ENCODE measurements at regions not wholly inside any gene's neighbourhood (a gene's known extent, or its start where the extent isn't known, plus 50 kb on each side); places are given as distances from the start of the nearest gene placed in this dataset.

DNA sequence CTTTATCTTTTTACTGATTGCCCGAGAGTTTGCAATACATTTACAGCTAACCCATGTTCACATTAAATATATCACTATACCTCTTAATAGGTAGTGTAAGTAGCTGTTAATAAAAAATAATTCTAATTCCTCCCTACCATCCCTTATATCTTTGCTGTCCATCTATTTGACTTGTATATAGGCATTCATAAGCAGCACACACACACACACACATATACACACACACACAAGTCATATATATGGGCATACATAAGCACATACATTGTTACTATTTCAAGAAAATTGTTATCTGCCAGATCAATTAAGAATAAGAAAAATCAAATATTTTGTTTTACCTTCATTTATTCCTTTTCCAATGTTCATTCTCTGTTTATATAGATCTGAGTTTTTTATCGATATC lies 176.4 kb downstream of the PPP1R3A start:
- H3K36me3 ChIP-seq, result no peaks in the 10 kb centered on the region
- H3K4me1 ChIP-seq, result no peaks in the 10 kb centered on the region
- H3K27ac ChIP-seq, result no peak overlapping the region
- intact Hi-C loops (cut with DNase I), result no loop called here
- WGBS, 2 donors, result 90 to 92% methylated on average over 2 of the region's 2 CpGs
- no peak overlapping the region for H3K4me3 ChIP-seq
- no peaks in the 10 kb centered on the region for H3K27me3 ChIP-seq
- no peaks in the 10 kb centered on the region for H3K9me3 ChIP-seq
- DNase-seq, result no peak
- TF ChIP-seq, protein P1, sequence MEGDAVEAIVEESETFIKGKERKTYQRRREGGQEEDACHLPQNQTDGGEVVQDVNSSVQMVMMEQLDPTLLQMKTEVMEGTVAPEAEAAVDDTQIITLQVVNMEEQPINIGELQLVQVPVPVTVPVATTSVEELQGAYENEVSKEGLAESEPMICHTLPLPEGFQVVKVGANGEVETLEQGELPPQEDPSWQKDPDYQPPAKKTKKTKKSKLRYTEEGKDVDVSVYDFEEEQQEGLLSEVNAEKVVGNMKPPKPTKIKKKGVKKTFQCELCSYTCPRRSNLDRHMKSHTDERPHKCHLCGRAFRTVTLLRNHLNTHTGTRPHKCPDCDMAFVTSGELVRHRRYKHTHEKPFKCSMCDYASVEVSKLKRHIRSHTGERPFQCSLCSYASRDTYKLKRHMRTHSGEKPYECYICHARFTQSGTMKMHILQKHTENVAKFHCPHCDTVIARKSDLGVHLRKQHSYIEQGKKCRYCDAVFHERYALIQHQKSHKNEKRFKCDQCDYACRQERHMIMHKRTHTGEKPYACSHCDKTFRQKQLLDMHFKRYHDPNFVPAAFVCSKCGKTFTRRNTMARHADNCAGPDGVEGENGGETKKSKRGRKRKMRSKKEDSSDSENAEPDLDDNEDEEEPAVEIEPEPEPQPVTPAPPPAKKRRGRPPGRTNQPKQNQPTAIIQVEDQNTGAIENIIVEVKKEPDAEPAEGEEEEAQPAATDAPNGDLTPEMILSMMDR (IDR thresholded peaks at IDR 0.05), result no peak
- TF ChIP-seq POLR2A (IDR thresholded peaks at IDR 0.05), result no peak

DNA sequence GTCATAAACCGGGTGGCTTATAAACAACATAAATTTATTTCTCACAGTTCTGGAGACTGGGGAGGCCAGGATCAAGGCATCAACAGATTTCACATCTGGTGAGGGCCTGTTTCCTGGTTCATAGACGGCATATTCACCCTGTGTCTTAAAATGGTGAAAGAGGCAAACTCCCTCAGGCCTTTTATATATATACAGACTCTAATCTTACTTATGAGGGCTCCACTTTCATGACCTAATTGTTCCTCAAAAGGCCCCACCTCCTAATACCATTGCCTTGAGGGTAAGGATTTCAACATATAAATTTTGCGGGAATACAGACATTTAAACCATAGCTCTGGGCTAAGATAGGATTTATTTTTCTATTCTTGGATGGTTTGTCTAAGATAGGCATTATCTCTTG lies 187.2 kb downstream of the PPP1R3A start:
- H3K9me3 ChIP-seq, result no peaks in the 10 kb centered on the region
- no peaks in the 10 kb centered on the region for H3K27me3 ChIP-seq
- H3K36me3 ChIP-seq, result no peaks in the 10 kb centered on the region
- H3K4me3 ChIP-seq, result no peak overlapping the region
- no peak for DNase-seq
- intact Hi-C loops (cut with DNase I), result no loop called here
- TF ChIP-seq, protein P1 (IDR thresholded peaks at IDR 0.05), result no peak
- no peak for TF ChIP-seq POLR2A (IDR thresholded peaks at IDR 0.05)
- H3K27ac ChIP-seq, result no peak overlapping the region
- peaks cover 0 to 9% (median 0%) of the 10 kb centered on the region in 3 donors for H3K4me1 ChIP-seq
- WGBS, 2 donors, result 36 to 49% methylated on average over 3 of the region's 3 CpGs

DNA sequence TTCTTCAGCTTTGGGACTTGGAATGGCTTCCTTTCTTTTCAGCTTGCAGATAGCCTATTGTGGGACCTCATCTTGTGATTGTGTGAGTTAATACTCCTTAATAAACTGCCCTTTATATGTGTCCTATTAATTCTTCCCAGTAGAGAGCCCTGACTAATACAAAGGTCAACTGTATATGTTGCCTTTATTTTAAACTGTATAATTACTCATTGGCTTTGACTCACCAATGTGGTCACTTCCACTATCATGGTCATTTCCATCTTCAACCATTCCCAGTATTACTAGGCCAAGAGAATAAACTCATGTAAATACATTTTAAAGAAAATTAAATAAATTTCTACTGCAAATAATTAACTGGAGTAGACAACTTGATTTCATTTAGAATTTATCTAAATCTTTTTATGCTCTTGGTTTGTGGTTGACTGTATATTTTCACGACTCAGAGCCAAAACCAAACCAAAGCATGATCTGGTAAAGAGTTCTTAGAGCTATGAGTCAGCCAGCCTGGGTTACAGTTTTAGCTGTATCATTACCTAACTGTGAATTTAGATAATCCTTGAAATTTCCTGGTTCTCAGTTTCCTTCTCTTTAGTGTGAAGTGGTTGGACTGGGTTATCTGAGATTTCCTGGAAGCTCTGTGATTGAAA lies 188.4 kb downstream of the PPP1R3A start:
- Histone ChIP-seq H3K4me1 (peaks cover 0 to 9% (median 0%) of the 10 kb centered on the region in 3 donors), H3K36me3 (no peaks in the 10 kb centered on the region), H3K27ac (no peak overlapping the region), H3K4me3 (no peak overlapping the region), H3K27me3 (no peaks in the 10 kb centered on the region), H3K9me3 (no peaks in the 10 kb centered on the region)
- TF ChIP-seq POLR2A (IDR thresholded peaks at IDR 0.05), result no peak
- TF ChIP-seq, protein P1 (IDR thresholded peaks at IDR 0.05), result no peak
- intact Hi-C loops (cut with DNase I), result no loop called here
- WGBS, 2 donors, result 13 to 22% methylated on average over 1 of the region's 1 CpG
- no peak for DNase-seq

DNA sequence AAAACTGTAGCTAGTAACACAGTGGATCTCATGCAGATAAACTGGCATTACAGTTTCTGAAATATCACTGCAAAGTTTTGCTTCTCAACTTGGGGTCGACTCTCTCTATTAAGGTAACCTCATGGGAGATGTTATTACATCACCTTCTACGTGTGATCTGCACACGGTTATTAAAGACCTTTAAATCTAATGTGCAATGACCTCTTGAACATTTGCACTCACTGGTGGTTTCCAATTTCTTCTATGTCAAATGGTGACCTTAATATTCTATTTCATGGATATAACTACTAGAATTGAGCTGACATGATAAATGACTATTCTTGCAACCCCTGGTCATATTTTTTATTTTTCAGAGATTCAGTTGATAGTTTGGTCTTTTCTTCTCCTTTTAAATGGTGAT lies 191.3 kb downstream of the PPP1R3A start:
- DNase-seq, result no peak
- peaks cover 0 to 9% (median 0%) of the 10 kb centered on the region in 3 donors for H3K4me1 ChIP-seq
- H3K4me3 ChIP-seq, result no peak overlapping the region
- intact Hi-C loops (cut with DNase I), result no loop called here
- WGBS, 2 donors, result 79 to 81% methylated on average over 3 of the region's 3 CpGs
- no peaks in the 10 kb centered on the region for H3K9me3 ChIP-seq
- H3K27ac ChIP-seq, result no peak overlapping the region
- TF ChIP-seq POLR2A (IDR thresholded peaks at IDR 0.05), result no peak
- TF ChIP-seq, protein P1 (IDR thresholded peaks at IDR 0.05), result no peak
- H3K36me3 ChIP-seq, result no peaks in the 10 kb centered on the region
- no peaks in the 10 kb centered on the region for H3K27me3 ChIP-seq

DNA sequence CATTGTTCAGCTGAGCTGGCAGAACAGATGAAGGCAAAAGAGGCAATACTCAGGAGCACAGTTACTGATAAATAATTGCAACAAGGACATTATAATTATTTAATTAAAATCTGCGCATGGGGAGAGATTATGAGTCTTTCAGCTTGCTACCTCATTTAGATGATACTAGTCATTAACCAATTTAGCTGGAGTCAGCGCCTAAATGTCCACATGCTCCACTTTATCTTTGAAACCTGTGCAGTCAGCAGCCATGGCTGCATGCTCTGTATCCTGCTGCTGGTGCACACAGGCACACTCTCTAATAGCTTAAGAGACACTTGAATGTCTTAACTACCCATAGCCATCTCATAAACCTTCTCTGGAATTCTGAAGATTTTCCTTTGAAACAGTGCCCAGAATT lies 196.8 kb downstream of the PPP1R3A start:
- TF ChIP-seq, protein P1 (IDR thresholded peaks at IDR 0.05), result no peak
- no peak for TF ChIP-seq POLR2A (IDR thresholded peaks at IDR 0.05)
- intact Hi-C loops (cut with DNase I), result no loop called here
- no peaks in the 10 kb centered on the region for H3K36me3 ChIP-seq
- WGBS, 2 donors, result 69 to 85% methylated on average over 2 of the region's 2 CpGs
- no peak overlapping the region for H3K4me3 ChIP-seq
- DNase-seq, result no peak
- no peaks in the 10 kb centered on the region for H3K27me3 ChIP-seq
- H3K4me1 ChIP-seq, result no peaks in the 10 kb centered on the region
- H3K9me3 ChIP-seq, result no peaks in the 10 kb centered on the region
- no peak overlapping the region for H3K27ac ChIP-seq

Data from esophagus squamous epithelium (tissue), 5 donors.